H1 (cell line): ENCODE measurements at regions not wholly inside any gene's neighbourhood (a gene's known extent, or its start where the extent isn't known, plus 50 kb on each side); places are given as distances from the start of the nearest gene placed in this dataset.

Source experiments
- CTCF ChIA-PET: fragments of 300-600 bp; sonication (Branson Sonifier 250); formaldehyde crosslinking; loops from one replicate; lab custom pipeline; 2021; ENCODE audit not compliant: partially characterized antibody; lab: Charles Lee
- POLR2A ChIA-PET: fragments of 300-600 bp; sonication (Branson Sonifier 250); formaldehyde crosslinking; loops from one replicate; lab custom pipeline; 2021; ENCODE audit warnings: inconsistent platforms; ENCODE audit not compliant: partially characterized antibody; lab: Charles Lee
- DNase-seq, 2 experiments: peaks; one replicate each; pipeline versions ENCODE4 v3.0.0 to v3.0.0-alpha.2; 2010 to 2022; ENCODE audit warnings: low spot score in 2 of 2, low read depth in 1 of 2, mixed read lengths in 1 of 2
- FAIRE-seq: peaks from 2 replicates; lab custom pipeline; 2011; peaks lifted over from hg19 to GRCh38; lab: Jason Lieb, UNC
- H2AFZ ChIP-seq: 2 replicates; pipeline ENCODE4 v1.8.1; 2012; ENCODE audit warnings: low read length, inconsistent platforms
- H2AK5ac ChIP-seq: 2 replicates; pipeline ENCODE4 v1.6.1; 2013; ENCODE audit warnings: low read depth, low read length
- H2BK120ac ChIP-seq: replicated peaks from 2 replicates; pipeline ENCODE3; 2013; ENCODE audit warnings: low read depth, low read length, inconsistent platforms
- H2BK12ac ChIP-seq: 2 replicates; pipeline ENCODE4 v1.6.1; 2013; ENCODE audit warnings: low read depth, low read length
- H2BK15ac ChIP-seq: 2 replicates; pipeline ENCODE4 v1.6.1; 2013; ENCODE audit warnings: low read length
- H2BK20ac ChIP-seq: 2 replicates; pipeline ENCODE4 v1.6.1; 2013; ENCODE audit warnings: low read length
- H2BK5ac ChIP-seq: 2 replicates; pipeline ENCODE4 v1.6.1; 2013; ENCODE audit warnings: low read depth, low read length
- H3K14ac ChIP-seq: 2 replicates; pipeline ENCODE4 v1.6.1; 2013; ENCODE audit warnings: inconsistent platforms; ENCODE audit not compliant: insufficient read length
- H3K18ac ChIP-seq: 2 replicates; pipeline ENCODE4 v1.6.1; 2013; ENCODE audit warnings: low read length; ENCODE audit errors: extremely low read depth
- H3K23ac ChIP-seq: 2 replicates; pipeline ENCODE4 v1.6.1; 2013; ENCODE audit warnings: inconsistent platforms; ENCODE audit not compliant: insufficient read length
- H3K23me2 ChIP-seq: 2 replicates; pipeline ENCODE4 v1.6.1; 2013; ENCODE audit warnings: low read depth, low read length
- H3K27ac ChIP-seq: 2 replicates; pipeline ENCODE4 v1.6.1; 2011; ENCODE audit warnings: low read depth, low read length, inconsistent platforms
- H3K27me3 ChIP-seq, 4 experiments: replicated peaks in 1 of 4; 1 replicate in 1 of 4; 2 replicates in 3 of 4; pipeline versions ENCODE4 v1.6.1 to v1.8.1; 2011 to 2013; ENCODE audit warnings: low read length in 3 of 4, mild to moderate bottlenecking in 3 of 4, inconsistent platforms in 2 of 4, mixed read lengths in 2 of 4, moderate library complexity in 1 of 4; ENCODE audit not compliant: control insufficient read depth in 3 of 4, insufficient read depth in 3 of 4; ENCODE audit errors: extremely low read depth in 1 of 4
- H3K36me3 ChIP-seq, 4 experiments: 2 replicates each; pipeline versions ENCODE4 v1.6.1 to v1.8.1; 2011 to 2013; ENCODE audit warnings: mild to moderate bottlenecking in 4 of 4, low read length in 3 of 4, moderate library complexity in 2 of 4, control low read depth in 1 of 4, inconsistent platforms in 1 of 4; ENCODE audit not compliant: insufficient read depth in 4 of 4, control insufficient read depth in 2 of 4
- H3K4ac ChIP-seq: replicated peaks from 2 replicates; pipeline ENCODE3; 2013; ENCODE audit warnings: low read length, low read depth, mixed read lengths, inconsistent platforms; ENCODE audit not compliant: insufficient read length
- H3K4me1 ChIP-seq, 4 experiments: replicated peaks in 1 of 4; 1 replicate in 1 of 4; 2 replicates in 3 of 4; pipeline versions ENCODE4 v1.6.1 to v1.8.1; 2011 to 2013; ENCODE audit warnings: low read length in 3 of 4, inconsistent platforms in 2 of 4, mixed read lengths in 1 of 4; ENCODE audit not compliant: insufficient read depth in 4 of 4, control insufficient read depth in 3 of 4
- H3K4me2 ChIP-seq, 2 experiments: 2 replicates each; pipeline versions ENCODE4 v1.6.1 to v1.8.1; 2011 to 2013; ENCODE audit warnings: low read depth in 2 of 2, low read length in 2 of 2, control low read depth in 1 of 2, inconsistent platforms in 1 of 2, mild to moderate bottlenecking in 1 of 2; ENCODE audit not compliant: insufficient read depth in 1 of 2
- H3K4me3 ChIP-seq, 4 experiments: fragments of 200-600, 300-600 bp in 1 of 4; sonication (generic), shearing (Covaris generic), sonication (Bioruptor Twin) in 1 of 4; 2 replicates each; pipeline versions ENCODE4 v1.5.1 to v1.8.1; 2011 to 2016; ENCODE audit warnings: low read length in 4 of 4, low read depth in 3 of 4, control low read depth in 2 of 4, inconsistent platforms in 2 of 4, mild to moderate bottlenecking in 2 of 4, mixed read lengths in 1 of 4, moderate library complexity in 1 of 4; ENCODE audit not compliant: insufficient read depth in 2 of 4; ENCODE audit errors: extremely low read depth in 1 of 4
- H3K56ac ChIP-seq: replicated peaks from 2 replicates; pipeline ENCODE3; 2013; ENCODE audit warnings: low read depth, mild to moderate bottlenecking, mixed read lengths, low read length, inconsistent platforms; ENCODE audit not compliant: insufficient read length
- H3K79me1 ChIP-seq: 2 replicates; pipeline ENCODE4 v1.6.1; 2013; ENCODE audit warnings: low read depth, low read length, control low read depth
- H3K79me2 ChIP-seq, 2 experiments: 2 replicates each; pipeline versions ENCODE4 v1.6.1 to v1.8.1; 2012 to 2013; ENCODE audit warnings: low read length in 2 of 2, mild to moderate bottlenecking in 2 of 2, inconsistent platforms in 1 of 2; ENCODE audit not compliant: insufficient read depth in 2 of 2, control insufficient read depth in 1 of 2
- H3K9ac ChIP-seq, 4 experiments: replicated peaks in 1 of 4; 1 replicate in 1 of 4; 2 replicates in 3 of 4; pipeline versions ENCODE4 v1.6.1 to v1.8.1; 2011 to 2013; ENCODE audit warnings: low read depth in 3 of 4, low read length in 3 of 4, control low read depth in 2 of 4, mild to moderate bottlenecking in 2 of 4, moderate library complexity in 2 of 4, inconsistent platforms in 1 of 4; ENCODE audit errors: extremely low read depth in 1 of 4
- H3K9me3 ChIP-seq, 2 experiments: 2 replicates each; pipeline versions ENCODE4 v1.6.1 to v1.8.1; 2012 to 2013; ENCODE audit warnings: mild to moderate bottlenecking in 2 of 2, moderate library complexity in 2 of 2, control low read depth in 1 of 2, inconsistent platforms in 1 of 2, low read depth in 1 of 2, low read length in 1 of 2, mixed read lengths in 1 of 2; ENCODE audit not compliant: insufficient read depth in 2 of 2
- H4K20me1 ChIP-seq, 2 experiments: replicated peaks in 1 of 2; 2 replicates each; pipeline versions ENCODE3 to v1.8.1; 2011 to 2013; ENCODE audit warnings: inconsistent platforms in 2 of 2, low read length in 2 of 2, mild to moderate bottlenecking in 1 of 2; ENCODE audit not compliant: insufficient read depth in 2 of 2, control insufficient read depth in 1 of 2
- H4K5ac ChIP-seq: 2 replicates; pipeline ENCODE4 v1.6.1; 2013; ENCODE audit warnings: low read length, low read depth, mixed read lengths, inconsistent platforms; ENCODE audit not compliant: insufficient read length
- H4K8ac ChIP-seq: 2 replicates; pipeline ENCODE4 v1.8.0; 2013; ENCODE audit warnings: mild to moderate bottlenecking, moderate library complexity, low read length, inconsistent platforms; ENCODE audit not compliant: insufficient read depth; ENCODE audit errors: extremely low read depth
- H4K91ac ChIP-seq: replicated peaks from 2 replicates; pipeline ENCODE3; 2013; ENCODE audit warnings: low read length, mixed read lengths, inconsistent platforms; ENCODE audit not compliant: insufficient read length
- CHD1 ChIP-seq: IDR thresholded peaks from 2 replicates; pipeline ENCODE4 v1.6.1; 2012; ENCODE audit warnings: low read depth, low read length, improper control_type of control experiment
- WGBS, 2 experiments: shearing (Covaris generic) in 1 of 2; methylation state at CpG; one replicate each; pipeline versions ENCODE4 v1.1.6 to v1.1.7; 2013 to 2015; ENCODE audit warnings: low lambda C conversion rate in 2 of 2, mixed read lengths in 2 of 2, inconsistent platforms in 1 of 2, low coverage in 1 of 2, missing lambda C conversion rate in 1 of 2; ENCODE audit not compliant: insufficient replicate concordance in 2 of 2, insufficient coverage in 1 of 2, insufficient read length in 1 of 2; ENCODE audit errors: extremely low coverage in 1 of 2, missing lambda C conversion rate in 1 of 2; 5-methylcytosine and 5-hydroxymethylcytosine counted together

- H3K4me1 ChIP-seq: no peaks in the 10 kb centered on the region
- H3K9ac ChIP-seq: no peak overlapping the region
- no peak overlapping the region for H2AFZ ChIP-seq
- H3K23ac ChIP-seq: no peak overlapping the region
- H2BK12ac ChIP-seq: no peak overlapping the region
- H4K8ac ChIP-seq: no peak overlapping the region
- no peaks in the 10 kb centered on the region for H4K20me1 ChIP-seq
- no peak overlapping the region for H3K27ac ChIP-seq
- no peak overlapping the region for H3K4me3 ChIP-seq
- DNase-seq (no peak), FAIRE-seq (no peak)
- no peak overlapping the region for H3K4ac ChIP-seq
- no peaks in the 10 kb centered on the region for H3K79me1 ChIP-seq
- H4K91ac ChIP-seq: no peak overlapping the region
- H2BK20ac ChIP-seq: no peak overlapping the region
- H3K18ac ChIP-seq: no peak overlapping the region
- H3K36me3 ChIP-seq: no peaks in the 10 kb centered on the region
- H2BK15ac ChIP-seq: no peak overlapping the region
- no peaks in the 10 kb centered on the region for H3K79me2 ChIP-seq
- H4K5ac ChIP-seq: no peak overlapping the region
- no peak overlapping the region for H2BK120ac ChIP-seq
- no peak overlapping the region for H3K4me2 ChIP-seq
- no peaks in the 10 kb centered on the region for H3K23me2 ChIP-seq
- H2AK5ac ChIP-seq: no peak overlapping the region
- WGBS, 2 experiments: 83% methylated on average over 4 of the region's 4 CpGs; no CpG with 5 or more reads in 1 of the 2 experiments
- 0 out of 4 replicates have a peak, but pooled peaks cover 0 to 2% of the 10 kb centered on the region in 2 experiments for H3K9me3 ChIP-seq
- H2BK5ac ChIP-seq: no peak overlapping the region
- POLR2A ChIA-PET: no interaction called here
- H3K56ac ChIP-seq: no peak overlapping the region
- no peaks in the 10 kb centered on the region; a peak in 1 of 7 replicates for H3K27me3 ChIP-seq
- no peak for TF ChIP-seq CHD1
- no peak overlapping the region for H3K14ac ChIP-seq
- CTCF ChIA-PET: interaction anchor here (0.8 to 2.4 kb wide), 4 partner anchors 9 to 111 kb away, joined by 3 to 15 read pairs (median 8); no protein-coding TSS in a partner anchor
These were observed 95.0 kb upstream of the LEP start for GRCh38 chr7:128146052-128146451.
